ENCODE measurements at regions not wholly inside any gene's neighbourhood (a gene's known extent, or its start where the extent isn't known, plus 50 kb on each side); places are given as distances from the start of the nearest gene placed in this dataset.

DNA sequence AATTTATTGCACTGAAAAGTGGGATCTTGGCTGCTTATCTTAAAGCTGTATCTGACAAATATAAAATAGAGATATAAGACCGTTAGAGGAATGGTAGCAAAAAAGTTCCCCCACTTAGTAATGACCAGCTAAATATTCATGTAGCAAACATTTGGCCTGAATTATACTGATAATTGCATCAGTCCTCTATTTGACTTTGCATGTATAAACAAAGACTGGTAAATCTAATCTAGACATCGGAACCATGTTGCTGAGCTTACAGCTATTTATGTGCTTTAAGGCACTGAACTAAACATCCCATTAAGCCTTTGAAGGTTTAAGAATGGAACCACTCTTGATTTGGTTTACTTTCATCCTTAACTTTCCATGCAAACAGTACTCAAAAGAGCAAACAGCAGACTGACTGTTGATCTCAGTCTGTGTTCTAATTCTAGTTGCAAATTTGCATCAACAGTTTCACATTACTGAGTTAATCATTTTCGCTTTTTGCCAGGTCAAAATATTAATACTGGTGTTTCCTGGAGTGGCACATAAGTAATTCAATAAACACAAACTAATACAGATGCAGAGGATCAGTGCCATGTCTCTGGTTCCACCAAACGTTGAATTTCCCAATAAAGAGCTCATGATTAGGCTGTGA lies 203.5 kb upstream of the HTR2A start:
- H3K4me1 Mint-ChIP-seq (ENCODE audit: low read depth, unreplicated experiment), result peaks cover 2% of the 10 kb centered on the region
- H3K27me3 Mint-ChIP-seq (ENCODE audit: low read depth, unreplicated experiment), result no peaks in the 10 kb centered on the region
- Histone ChIP-seq H3K27me3 (ENCODE audit: insufficient read depth, low read length) (no peaks in the 10 kb centered on the region), H2AFZ (ENCODE audit: low read depth, low read length) (no peak overlapping the region), H3K9ac (ENCODE audit: low read length) (no peak overlapping the region), H3K79me2 (ENCODE audit: insufficient read depth, low read length) (no peaks in the 10 kb centered on the region), H3K4me2 (ENCODE audit: low read length) (no peak overlapping the region), H4K20me1 (ENCODE audit: insufficient read depth, low read length) (no peaks in the 10 kb centered on the region), H3K9me3 (ENCODE audit: insufficient read depth, low read depth, low read length) (no peaks in the 10 kb centered on the region), H3K27ac (ENCODE audit: low read depth, low read length) (no peak overlapping the region), H3K36me3 (ENCODE audit: insufficient read depth, low read length) (no peaks in the 10 kb centered on the region), H3K4me1 (ENCODE audit: insufficient read depth, low read length) (no peaks in the 10 kb centered on the region), H3K4me3 (ENCODE audit: insufficient read depth, low read depth, low read length) (no peak overlapping the region)
- no peak overlapping the region for H3K4me3 Mint-ChIP-seq (ENCODE audit: unreplicated experiment)
- H3K36me3 Mint-ChIP-seq (ENCODE audit: low read depth, unreplicated experiment), result no peaks in the 10 kb centered on the region
- no peak for FAIRE-seq
- H3K27ac Mint-ChIP-seq (ENCODE audit: unreplicated experiment), result no peak overlapping the region
- TF ChIP-seq CTCF (IDR thresholded peaks at IDR 0.05; ENCODE audit: insufficient read depth, low read depth, low read length) (no peak), EZH2 (IDR thresholded peaks at IDR 0.05; ENCODE audit: insufficient read depth, low read length) (no peak)
- no peak for DNase-seq (ENCODE audit: low read depth)
- peaks cover 7% of the 10 kb centered on the region for H3K9me3 Mint-ChIP-seq (ENCODE audit: unreplicated experiment)

DNA sequence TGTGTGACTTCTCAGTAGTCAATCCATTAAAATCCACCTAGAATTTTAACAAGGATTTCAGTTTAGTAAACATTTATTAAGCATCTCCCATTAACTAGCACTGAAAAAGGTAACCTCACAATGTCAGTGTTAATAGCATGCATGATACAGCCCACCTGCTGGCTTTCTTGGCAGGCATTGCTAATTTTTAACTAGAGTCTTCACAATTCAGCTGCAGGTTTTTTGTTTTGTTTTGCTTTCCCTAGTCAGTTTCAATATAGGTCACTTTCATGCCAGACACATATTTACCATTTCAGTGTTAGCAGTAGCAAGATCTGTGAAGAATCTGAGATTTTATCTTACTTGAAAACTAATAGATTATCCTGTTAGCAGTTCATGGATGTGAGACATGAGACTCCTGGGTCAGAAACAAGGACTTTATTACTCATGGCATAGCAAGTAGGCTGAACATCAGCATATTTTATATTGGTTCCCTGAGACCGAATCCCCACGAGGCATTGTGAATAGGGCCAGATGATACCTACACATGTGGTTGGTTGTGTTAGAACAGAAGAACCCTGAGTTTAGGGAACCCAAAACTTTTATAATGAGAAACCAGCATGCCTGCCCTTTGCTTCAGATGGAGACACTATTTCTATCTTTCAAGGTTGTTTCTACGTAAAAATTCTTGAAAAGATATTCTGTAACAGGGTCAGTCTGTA lies 198.0 kb upstream of the HTR2A start:
- H3K4me3 ChIP-seq (ENCODE audit: insufficient read depth, low read depth, low read length), result no peak overlapping the region
- no peak overlapping the region for H3K27ac Mint-ChIP-seq (ENCODE audit: unreplicated experiment)
- no peaks in the 10 kb centered on the region for H3K27me3 Mint-ChIP-seq (ENCODE audit: low read depth, unreplicated experiment)

More for the DNA sequence above, 198.0 kb upstream of the HTR2A start:
- Histone ChIP-seq H3K36me3 (ENCODE audit: insufficient read depth, low read length) (no peaks in the 10 kb centered on the region), H3K9me3 (ENCODE audit: insufficient read depth, low read depth, low read length) (no peaks in the 10 kb centered on the region), H4K20me1 (ENCODE audit: insufficient read depth, low read length) (no peaks in the 10 kb centered on the region), H2AFZ (ENCODE audit: low read depth, low read length) (no peak overlapping the region), H3K27ac (ENCODE audit: low read depth, low read length) (no peak overlapping the region), H3K9ac (ENCODE audit: low read length) (no peak overlapping the region), H3K79me2 (ENCODE audit: insufficient read depth, low read length) (no peaks in the 10 kb centered on the region), H3K4me1 (ENCODE audit: insufficient read depth, low read length) (no peaks in the 10 kb centered on the region), H3K4me2 (ENCODE audit: low read length) (no peak overlapping the region), H3K27me3 (ENCODE audit: insufficient read depth, low read length) (no peaks in the 10 kb centered on the region)
- DNase-seq (ENCODE audit: low read depth) (no peak), FAIRE-seq (no peak)
- Mint-ChIP-seq H3K4me3 (ENCODE audit: unreplicated experiment) (no peak overlapping the region), H3K4me1 (ENCODE audit: low read depth, unreplicated experiment) (peaks cover 9% of the 10 kb centered on the region), H3K9me3 (ENCODE audit: unreplicated experiment) (no peaks in the 10 kb centered on the region), H3K36me3 (ENCODE audit: low read depth, unreplicated experiment) (no peaks in the 10 kb centered on the region)
- TF ChIP-seq CTCF (IDR thresholded peaks at IDR 0.05; ENCODE audit: insufficient read depth, low read depth, low read length) (no peak), EZH2 (IDR thresholded peaks at IDR 0.05; ENCODE audit: insufficient read depth, low read length) (no peak)

All from astrocyte (in vitro differentiated cells and primary cell).